PC-9 (cell line): ENCODE measurements at regions not wholly inside any gene's neighbourhood (a gene's known extent, or its start where the extent isn't known, plus 50 kb on each side); places are given as distances from the start of the nearest gene placed in this dataset.

ENCODE experiments used
- BruUV-seq: library from RNA; stranded (reverse); fragments of 400-500 nt; replicated peaks from 2 replicates; lab custom pipeline; 2021; lab: Mats Ljungman, UMichigan
- CTCF ChIA-PET: fragments of 300-600 bp; sonication (Branson Sonifier 250); formaldehyde crosslinking; loops from one replicate; lab custom pipeline; 2022; ENCODE audit warnings: antibody characterized with exemption; lab: Charles Lee
- POLR2A ChIA-PET: fragments of 300-600 bp; sonication (Branson Sonifier 250); formaldehyde crosslinking; loops from one replicate; lab custom pipeline; 2022; ENCODE audit warnings: antibody characterized with exemption; ENCODE audit not compliant: unreplicated experiment; lab: Charles Lee
- DNase-seq, 2 experiments: peaks; one replicate each; pipeline versions ENCODE4 v3.0.0 to v3.0.0-alpha.2; 2015 to 2022; ENCODE audit warnings: mixed read lengths in 1 of 2
- H2AFZ ChIP-seq: fragments of 200-600 bp; sonication (generic); 2 replicates; pipeline ENCODE4 v1.8.1; 2017; ENCODE audit warnings: antibody characterized with exemption
- H3F3A ChIP-seq: fragments of 200-600 bp; sonication (generic); 2 replicates; pipeline ENCODE4 v1.8.1; 2017; ENCODE audit warnings: antibody characterized with exemption, mild to moderate bottlenecking, low read depth; ENCODE audit not compliant: insufficient read depth
- H3K27ac ChIP-seq: fragments of 200-600 bp; sonication (generic); 2 replicates; pipeline ENCODE4 v1.6.1; 2016; ENCODE audit warnings: mixed run types
- H3K27me3 ChIP-seq: fragments of 200-600 bp; sonication (generic); 2 replicates; pipeline ENCODE4 v1.6.1; 2016; ENCODE audit warnings: low read depth, mixed run types; ENCODE audit not compliant: insufficient read depth
- H3K36me3 ChIP-seq: fragments of 200-600 bp; sonication (generic); 2 replicates; pipeline ENCODE4 v1.6.1; 2016; ENCODE audit warnings: low read depth, mixed run types
- H3K4me1 ChIP-seq: fragments of 200-600 bp; sonication (generic); replicated peaks from 2 replicates; pipeline ENCODE4 v1.6.1; 2016; ENCODE audit warnings: mixed run types; ENCODE audit not compliant: insufficient read depth
- H3K4me2 ChIP-seq: fragments of 200-600 bp; sonication (generic); 2 replicates; pipeline ENCODE4 v1.6.1; 2017; ENCODE audit warnings: mixed run types
- H3K4me3 ChIP-seq: fragments of 200-600 bp; sonication (generic); 2 replicates; pipeline ENCODE4 v1.6.1; 2016; ENCODE audit warnings: mixed run types
- H3K79me2 ChIP-seq: fragments of 200-600 bp; sonication (generic); 2 replicates; pipeline ENCODE4 v1.6.1; 2017; ENCODE audit warnings: low read depth, mixed run types
- H3K9me2 ChIP-seq: fragments of 200-600 bp; sonication (generic); 2 replicates; pipeline ENCODE4 v1.8.1; 2017; ENCODE audit warnings: mild to moderate bottlenecking; ENCODE audit not compliant: insufficient read depth
- H3K9me3 ChIP-seq: fragments of 200-600 bp; sonication (generic); 2 replicates; pipeline ENCODE4 v1.8.1; 2016; ENCODE audit warnings: low read depth; ENCODE audit not compliant: insufficient read depth
- H4K20me1 ChIP-seq: fragments of 200-600 bp; sonication (generic); 2 replicates; pipeline ENCODE4 v1.8.1; 2017; ENCODE audit not compliant: insufficient read depth
- CTCF ChIP-seq: fragments of 200-600 bp; sonication (generic); conservative IDR thresholded peaks from 2 replicates; pipeline ENCODE4 v1.6.1; 2017; ENCODE audit warnings: mixed run types, antibody characterized with exemption, mild to moderate bottlenecking, moderate library complexity
- EZH2 ChIP-seq: fragments of 200-600 bp; sonication (generic); IDR thresholded peaks from 2 replicates; pipeline ENCODE4 v1.8.0; 2017; ENCODE audit warnings: antibody characterized with exemption, low read depth
- intact Hi-C: fragments of 100-400 bp; cut with micrococcal nuclease; formaldehyde crosslinking; loops from one replicate; pipeline ENCODE4 v1.10.0; 2022; ENCODE audit not compliant: unreplicated experiment

- CTCF ChIA-PET, result no interaction called here
- no peaks in the 10 kb centered on the region for H3F3A ChIP-seq
These were observed 133.4 kb upstream of the LYPLAL1 start for GRCh38 chr1:219040291-219040690.

GRCh38 chr1:219041141-219041540 lies 132.5 kb upstream of the LYPLAL1 start:
- Histone ChIP-seq H2AFZ (no peak overlapping the region), H4K20me1 (no peaks in the 10 kb centered on the region), H3K27me3 (no peaks in the 10 kb centered on the region), H3K9me2 (no peaks in the 10 kb centered on the region; the same call in 1 of the 2 replicates), H3K27ac (no peak overlapping the region), H3K4me2 (no peak overlapping the region), H3K79me2 (no peaks in the 10 kb centered on the region), H3F3A (no peaks in the 10 kb centered on the region), H3K9me3 (peaks cover 17% of the 10 kb centered on the region; the same call in 1 of the 2 replicates), H3K4me3 (no peak overlapping the region), H3K4me1 (no peaks in the 10 kb centered on the region), H3K36me3 (no peaks in the 10 kb centered on the region)
- ChIA-PET POLR2A (no interaction called here), CTCF (no interaction called here)
- BruUV-seq, result no TSS peak
- TF ChIP-seq CTCF (no peak), EZH2 (no peak)
- DNase-seq, result no peak
- intact Hi-C loops, result no loop called here

More at GRCh38 chr1:219040291-219040690, 133.4 kb upstream of the LYPLAL1 start:
- no peak overlapping the region for H3K4me2 ChIP-seq
- no peaks in the 10 kb centered on the region for H3K27me3 ChIP-seq
- no peaks in the 10 kb centered on the region for H3K79me2 ChIP-seq
- no peaks in the 10 kb centered on the region for H4K20me1 ChIP-seq
- no peaks in the 10 kb centered on the region; the same call in 1 of the 2 replicates for H3K9me2 ChIP-seq
- no TSS peak for BruUV-seq
- no peak for TF ChIP-seq CTCF
- TF ChIP-seq EZH2, result no peak
- POLR2A ChIA-PET, result no interaction called here
- no peaks in the 10 kb centered on the region for H3K36me3 ChIP-seq
- no peak for DNase-seq
- intact Hi-C loops, result no loop called here
- no peak overlapping the region for H2AFZ ChIP-seq
- H3K9me3 ChIP-seq, result peaks cover 17% of the 10 kb centered on the region; the same call in 1 of the 2 replicates
- H3K27ac ChIP-seq, result no peak overlapping the region
- no peak overlapping the region for H3K4me3 ChIP-seq
- H3K4me1 ChIP-seq, result no peaks in the 10 kb centered on the region

- TF ChIP-seq EZH2 (no peak), CTCF (no peak)
- intact Hi-C loops, result no loop called here
- H3K27ac ChIP-seq, result no peak overlapping the region
- CTCF ChIA-PET, result no interaction called here
- no peak overlapping the region for H2AFZ ChIP-seq
- no peaks in the 10 kb centered on the region for H3K36me3 ChIP-seq
- H4K20me1 ChIP-seq, result no peaks in the 10 kb centered on the region
- H3K4me2 ChIP-seq, result no peak overlapping the region
- BruUV-seq, result no TSS peak
- POLR2A ChIA-PET, result no interaction called here
- H3K9me3 ChIP-seq, result peaks cover 17% of the 10 kb centered on the region; the same call in 1 of the 2 replicates
- no peak for DNase-seq
- no peaks in the 10 kb centered on the region for H3K27me3 ChIP-seq
- no peaks in the 10 kb centered on the region for H3K79me2 ChIP-seq
- H3K4me3 ChIP-seq, result no peak overlapping the region
- H3K4me1 ChIP-seq, result no peaks in the 10 kb centered on the region
- H3F3A ChIP-seq, result no peaks in the 10 kb centered on the region
- no peaks in the 10 kb centered on the region; the same call in 1 of the 2 replicates for H3K9me2 ChIP-seq
These were observed 131.9 kb upstream of the LYPLAL1 start for GRCh38 chr1:219041818-219042217.
